ENCODE measurements at regions not wholly inside any gene's neighbourhood (a gene's known extent, or its start where the extent isn't known, plus 50 kb on each side); places are given as distances from the start of the nearest gene placed in this dataset.
A peak's percentile ranks its signal among the peaks of the same experiment; 100 is the strongest.

DNA sequence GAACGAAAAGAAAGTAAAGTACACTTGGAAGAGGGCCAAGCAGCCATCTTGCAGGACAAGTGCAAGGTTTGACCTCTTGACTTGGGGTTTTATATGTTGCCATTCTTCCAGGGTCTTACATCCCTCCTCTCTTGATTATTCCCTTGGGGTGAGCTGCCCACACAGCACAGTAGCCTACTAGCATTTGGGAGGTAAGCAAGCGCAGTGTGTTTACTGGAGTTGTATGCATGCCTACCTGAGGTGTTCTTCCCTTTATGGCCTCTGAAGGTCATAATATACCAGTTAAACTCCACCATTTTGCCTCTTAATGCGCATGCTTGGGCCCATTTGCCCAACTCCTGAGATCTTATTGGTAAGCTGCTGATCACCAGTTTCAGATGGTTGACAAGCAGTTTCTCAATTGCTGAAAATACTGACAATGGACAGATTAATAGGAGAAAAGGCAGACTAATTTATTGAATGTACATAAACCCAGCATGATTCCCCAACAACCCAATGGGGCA, 173.8 kb upstream of the SLC30A5 start:
- peaks cover 5% of the 10 kb centered on the region for H3K4me1 Mint-ChIP-seq
- peaks cover 42% of the 10 kb centered on the region for H3K9me3 Mint-ChIP-seq
- no peak for DNase-seq
- no peaks in the 10 kb centered on the region for H3K27me3 ChIP-seq (ENCODE audit: control insufficient read depth, insufficient read depth, low read length, poor library complexity, severe bottlenecking)
- peaks cover 5% of the 10 kb centered on the region for H3K36me3 Mint-ChIP-seq (ENCODE audit: low read depth)
- H3K4me1 ChIP-seq (ENCODE audit: control insufficient read depth, insufficient read depth, low read length) = no peaks in the 10 kb centered on the region
- no peaks in the 10 kb centered on the region for H3K27me3 Mint-ChIP-seq (ENCODE audit: insufficient read depth)
- no peak overlapping the region for H3K4me3 ChIP-seq (ENCODE audit: low read length)
- H3K4me3 Mint-ChIP-seq = no peak overlapping the region
- H3K9me3 ChIP-seq (ENCODE audit: control insufficient read depth, low read length) = peaks cover 5% of the 10 kb centered on the region
- H3K9ac ChIP-seq (ENCODE audit: extremely low read depth, low read length, poor library complexity, severe bottlenecking) = no peak overlapping the region
- H3K27ac ChIP-seq (ENCODE audit: low read depth, low read length) = no peak overlapping the region
- 60 to 81% methylated on average over 2 to 3 of the region's 3 CpGs for WGBS, 2 experiments (ENCODE audit: insufficient coverage in 1 of 2, insufficient read length in 1 of 2)
- no peak overlapping the region for H3K27ac Mint-ChIP-seq
- no peaks in the 10 kb centered on the region for H3K36me3 ChIP-seq (ENCODE audit: control insufficient read depth, insufficient read depth, low read length)
- TF ChIP-seq, protein P1, sequence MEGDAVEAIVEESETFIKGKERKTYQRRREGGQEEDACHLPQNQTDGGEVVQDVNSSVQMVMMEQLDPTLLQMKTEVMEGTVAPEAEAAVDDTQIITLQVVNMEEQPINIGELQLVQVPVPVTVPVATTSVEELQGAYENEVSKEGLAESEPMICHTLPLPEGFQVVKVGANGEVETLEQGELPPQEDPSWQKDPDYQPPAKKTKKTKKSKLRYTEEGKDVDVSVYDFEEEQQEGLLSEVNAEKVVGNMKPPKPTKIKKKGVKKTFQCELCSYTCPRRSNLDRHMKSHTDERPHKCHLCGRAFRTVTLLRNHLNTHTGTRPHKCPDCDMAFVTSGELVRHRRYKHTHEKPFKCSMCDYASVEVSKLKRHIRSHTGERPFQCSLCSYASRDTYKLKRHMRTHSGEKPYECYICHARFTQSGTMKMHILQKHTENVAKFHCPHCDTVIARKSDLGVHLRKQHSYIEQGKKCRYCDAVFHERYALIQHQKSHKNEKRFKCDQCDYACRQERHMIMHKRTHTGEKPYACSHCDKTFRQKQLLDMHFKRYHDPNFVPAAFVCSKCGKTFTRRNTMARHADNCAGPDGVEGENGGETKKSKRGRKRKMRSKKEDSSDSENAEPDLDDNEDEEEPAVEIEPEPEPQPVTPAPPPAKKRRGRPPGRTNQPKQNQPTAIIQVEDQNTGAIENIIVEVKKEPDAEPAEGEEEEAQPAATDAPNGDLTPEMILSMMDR (conservative IDR thresholded peaks at IDR 0.05) = no peak

DNA sequence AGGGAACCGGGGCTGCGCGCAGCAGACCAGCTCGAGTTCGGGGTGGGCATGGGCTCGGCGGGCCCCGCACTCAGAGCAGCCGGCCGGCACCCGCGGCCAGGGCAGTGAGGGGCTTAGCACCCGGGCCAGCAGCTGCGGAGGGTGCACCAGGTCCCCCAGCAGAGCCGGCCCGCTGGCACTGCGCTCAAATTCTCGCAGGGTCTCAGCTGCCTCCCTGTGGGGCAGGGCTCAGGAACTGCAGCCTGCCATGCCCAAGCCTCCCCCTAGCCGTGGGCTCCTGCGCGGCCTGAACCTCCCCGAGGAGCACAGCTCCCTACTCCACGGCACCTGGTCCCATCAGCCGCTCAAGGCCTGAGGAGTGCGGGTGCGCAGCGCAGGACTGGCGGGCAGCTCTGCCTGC, 172.9 kb upstream of the SLC30A5 start:
- DNase-seq = no peak
- H3K4me1 ChIP-seq (ENCODE audit: control insufficient read depth, insufficient read depth, low read length) = no peaks in the 10 kb centered on the region
- Mint-ChIP-seq H3K27me3 (ENCODE audit: insufficient read depth) (no peaks in the 10 kb centered on the region), H3K27ac (no peak overlapping the region), H3K36me3 (ENCODE audit: low read depth) (peaks cover 5% of the 10 kb centered on the region), H3K4me1 (peaks cover 5% of the 10 kb centered on the region), H3K4me3 (no peak overlapping the region), H3K9me3 (peaks cover 41% of the 10 kb centered on the region)
- WGBS, 2 experiments (ENCODE audit: insufficient coverage in 1 of 2, insufficient read length in 1 of 2) = 93 to 96% methylated on average over 19 to 28 of the region's 28 CpGs
- TF ChIP-seq, protein P1 (conservative IDR thresholded peaks at IDR 0.05) = no peak
- no peaks in the 10 kb centered on the region for H3K36me3 ChIP-seq (ENCODE audit: control insufficient read depth, insufficient read depth, low read length)
- H3K9ac ChIP-seq (ENCODE audit: extremely low read depth, low read length, poor library complexity, severe bottlenecking) = no peak overlapping the region
- peaks cover 5% of the 10 kb centered on the region for H3K9me3 ChIP-seq (ENCODE audit: control insufficient read depth, low read length)
- H3K27me3 ChIP-seq (ENCODE audit: control insufficient read depth, insufficient read depth, low read length, poor library complexity, severe bottlenecking) = no peaks in the 10 kb centered on the region
- no peak overlapping the region for H3K27ac ChIP-seq (ENCODE audit: low read depth, low read length)
- no peak overlapping the region for H3K4me3 ChIP-seq (ENCODE audit: low read length)

DNA sequence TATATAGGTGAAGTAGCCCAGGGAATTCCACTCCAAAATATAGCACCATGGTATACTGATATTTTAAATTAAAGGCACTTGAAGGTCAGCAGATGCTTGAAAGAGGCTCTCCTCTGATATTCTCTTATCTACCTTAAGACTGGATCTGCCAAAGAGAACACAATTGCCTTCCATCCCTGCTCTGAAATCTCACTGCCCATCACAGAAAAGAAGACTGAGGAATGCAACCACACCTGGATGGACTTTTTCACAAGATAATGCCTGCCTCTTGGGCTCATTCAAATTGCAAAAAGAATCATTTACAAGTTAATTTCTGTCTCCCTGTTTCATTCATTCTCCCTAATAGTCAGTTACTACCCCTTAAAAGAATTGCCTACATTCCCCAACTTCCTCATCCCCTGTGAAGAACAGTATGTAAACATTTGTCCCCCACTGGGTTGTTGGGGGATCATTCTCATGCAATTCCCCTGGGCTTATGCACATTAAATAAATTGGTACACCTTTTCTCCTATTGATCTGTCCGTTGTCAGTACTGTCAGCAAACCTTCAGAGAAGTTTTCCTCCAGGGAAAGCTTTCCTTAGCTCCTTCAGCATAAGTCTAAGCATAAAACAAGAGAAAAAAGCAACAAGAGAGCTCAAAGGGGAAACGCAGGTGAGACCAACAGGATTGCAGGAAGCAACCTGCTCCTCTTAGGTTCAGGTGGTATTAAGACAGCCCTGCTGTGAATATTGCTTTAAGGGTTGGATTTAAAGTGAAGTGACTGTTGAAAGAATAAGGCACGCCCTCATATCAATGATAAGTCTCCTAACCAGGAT, 171.4 kb upstream of the SLC30A5 start:
- H3K4me3 Mint-ChIP-seq = no peak overlapping the region
- 56% methylated on average over 3 of the region's 3 CpGs; no CpG with 5 or more reads in 1 of the 2 experiments for WGBS, 2 experiments (ENCODE audit: insufficient coverage in 1 of 2, insufficient read length in 1 of 2)
- Histone ChIP-seq H3K27me3 (ENCODE audit: control insufficient read depth, insufficient read depth, low read length, poor library complexity, severe bottlenecking) (no peaks in the 10 kb centered on the region), H3K27ac (ENCODE audit: low read depth, low read length) (no peak overlapping the region), H3K4me3 (ENCODE audit: low read length) (no peak overlapping the region), H3K36me3 (ENCODE audit: control insufficient read depth, insufficient read depth, low read length) (no peaks in the 10 kb centered on the region), H3K4me1 (ENCODE audit: control insufficient read depth, insufficient read depth, low read length) (no peaks in the 10 kb centered on the region), H3K9ac (ENCODE audit: extremely low read depth, low read length, poor library complexity, severe bottlenecking) (no peak overlapping the region), H3K9me3 (ENCODE audit: control insufficient read depth, low read length) (peaks cover 5% of the 10 kb centered on the region)
- H3K27me3 Mint-ChIP-seq (ENCODE audit: insufficient read depth) = no peaks in the 10 kb centered on the region
- H3K4me1 Mint-ChIP-seq = peaks cover 5% of the 10 kb centered on the region
- TF ChIP-seq, protein P1 (conservative IDR thresholded peaks at IDR 0.05) = no peak
- peaks cover 32% of the 10 kb centered on the region for H3K9me3 Mint-ChIP-seq
- H3K27ac Mint-ChIP-seq = no peak overlapping the region
- peak; percentile 57 for DNase-seq
- H3K36me3 Mint-ChIP-seq (ENCODE audit: low read depth) = peaks cover 5% of the 10 kb centered on the region
